Activated CD4-positive, alpha-beta T cell treated with anti-CD3 and anti-CD28 coated beads, Interleukin-2, amount 10 ng/mL, durations not matched to agents 7 days and 5 days (primary cell): ENCODE measurements at regions not wholly inside any gene's neighbourhood (a gene's known extent, or its start where the extent isn't known, plus 50 kb on each side); places are given as distances from the start of the nearest gene placed in this dataset.
"Not testable (repeated sequence)": the region's sequence is repeated elsewhere in the genome, so short reads cannot be mapped to it uniquely, and the experiment has no call there.

Experiments
- CTCF ChIA-PET: fragments of 350-600 bp; sonication (Branson Sonifier 250); formaldehyde crosslinking; loops from one replicate; lab custom pipeline; 2021; ENCODE audit warnings: antibody characterized with exemption; lab: Charles Lee
- POLR2A ChIA-PET: fragments of 350-600 bp; sonication (Branson Sonifier 250); formaldehyde crosslinking; loops from one replicate; lab custom pipeline; 2021; ENCODE audit warnings: antibody characterized with exemption; lab: Charles Lee
- DNase-seq: peaks from one replicate; pipeline ENCODE4 v3.0.0-alpha.2; 2020
- H3K27ac Mint-ChIP-seq: one replicate; pipeline ENCODE4 v1.8.0; 2021; ENCODE audit warnings: mild to moderate bottlenecking, moderate library complexity, mixed read lengths
- H3K27me3 Mint-ChIP-seq: one replicate; pipeline ENCODE4 v1.8.0; 2021; ENCODE audit warnings: mixed read lengths
- H3K36me3 Mint-ChIP-seq: one replicate; pipeline ENCODE4 v1.8.0; 2021; ENCODE audit warnings: low read depth, mixed read lengths
- H3K4me1 Mint-ChIP-seq: one replicate; pipeline ENCODE4 v1.8.0; 2021; ENCODE audit warnings: mixed read lengths
- H3K4me3 Mint-ChIP-seq: one replicate; pipeline ENCODE4 v1.8.0; 2021; ENCODE audit warnings: mild to moderate bottlenecking, moderate library complexity, mixed read lengths
- H3K9me3 Mint-ChIP-seq: one replicate; pipeline ENCODE4 v1.8.0; 2021; ENCODE audit warnings: mixed read lengths

DNA sequence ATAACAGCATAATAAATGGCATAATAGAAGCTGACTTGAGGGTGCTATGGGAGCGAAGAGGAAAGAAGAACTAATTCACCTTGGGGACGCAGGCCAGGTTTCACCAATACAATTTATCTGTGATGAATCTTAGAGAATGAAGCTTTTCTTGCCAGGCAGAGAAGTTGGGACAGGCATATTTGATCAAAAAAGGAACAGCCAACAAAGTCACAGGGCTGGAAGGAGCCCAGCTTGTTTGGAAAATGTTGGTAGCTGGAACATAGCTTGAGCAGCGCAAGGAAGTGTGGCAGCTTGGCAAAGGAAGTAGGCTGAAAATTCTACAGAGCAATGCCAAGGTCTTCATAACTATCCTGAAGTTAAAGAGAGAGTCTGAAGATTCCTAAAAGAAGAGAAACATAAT is 181.5 kb upstream of the OR13F1 start:
- CTCF ChIA-PET: no interaction called here
- H3K4me1 Mint-ChIP-seq: no peaks in the 10 kb centered on the region

DNA sequence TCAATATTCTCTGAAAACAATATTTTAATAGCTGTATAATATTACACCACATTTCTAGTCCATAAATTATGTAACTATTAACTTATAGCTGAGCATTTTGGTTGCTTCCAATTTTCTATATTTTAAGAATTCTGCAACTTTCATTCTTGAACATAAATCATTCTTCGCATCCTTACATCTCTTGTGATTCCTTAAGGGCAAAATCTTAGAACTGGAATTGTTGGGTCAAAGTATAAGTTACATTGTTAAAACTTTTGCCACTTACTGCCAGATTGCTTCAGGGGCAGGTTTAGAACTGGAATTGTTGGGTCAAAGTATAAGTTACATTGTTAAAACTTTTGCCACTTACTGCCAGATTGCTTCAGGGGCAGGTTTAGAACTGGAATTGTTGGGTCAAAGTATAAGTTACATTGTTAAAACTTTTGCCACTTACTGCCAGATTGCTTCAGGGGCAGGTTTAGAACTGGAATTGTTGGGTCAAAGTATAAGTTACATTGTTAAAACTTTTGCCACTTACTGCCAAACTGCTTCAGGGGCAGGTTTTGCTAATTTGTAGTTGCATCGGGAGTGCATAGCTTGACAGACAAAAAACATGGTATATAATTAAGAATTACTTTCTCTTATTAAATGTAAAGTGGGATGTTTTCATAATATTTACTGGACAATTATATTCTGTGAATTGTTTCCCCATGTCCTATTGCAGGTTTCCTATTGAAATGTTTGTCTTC is 179.9 kb upstream of the OR13F1 start:
- H3K9me3 Mint-ChIP-seq, H3K27me3 Mint-ChIP-seq, DNase-seq, H3K27ac Mint-ChIP-seq, H3K4me1 Mint-ChIP-seq, POLR2A ChIA-PET, H3K4me3 Mint-ChIP-seq, H3K36me3 Mint-ChIP-seq, CTCF ChIA-PET: not testable (repeated sequence)

More for the DNA sequence above, 181.5 kb upstream of the OR13F1 start:
- Mint-ChIP-seq H3K36me3 (no peaks in the 10 kb centered on the region), H3K9me3 (no peaks in the 10 kb centered on the region), H3K27ac (no peak overlapping the region), H3K27me3 (no peaks in the 10 kb centered on the region), H3K4me3 (no peak overlapping the region)
- no peak for DNase-seq
- POLR2A ChIA-PET: no interaction called here

DNA sequence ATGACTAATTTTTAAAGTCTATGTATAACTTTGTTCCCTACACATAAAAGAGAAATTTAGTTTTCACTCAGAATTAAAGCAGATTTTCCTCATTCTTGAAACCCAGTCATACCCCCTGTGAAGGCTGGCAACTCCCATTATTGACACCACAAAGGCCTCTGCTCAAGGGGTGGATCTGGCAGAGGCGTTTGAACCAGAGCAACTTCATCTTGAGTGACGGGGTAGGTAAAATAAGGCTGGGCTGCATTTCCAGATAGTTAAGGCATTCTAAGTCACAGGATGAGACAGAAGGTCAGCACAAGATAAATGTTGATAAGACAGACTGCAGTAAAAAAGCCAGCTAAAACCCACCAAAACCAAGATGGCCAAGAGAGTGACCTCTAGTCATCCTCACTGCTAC is 177.2 kb upstream of the OR13F1 start:
- POLR2A ChIA-PET: no interaction called here

DNA sequence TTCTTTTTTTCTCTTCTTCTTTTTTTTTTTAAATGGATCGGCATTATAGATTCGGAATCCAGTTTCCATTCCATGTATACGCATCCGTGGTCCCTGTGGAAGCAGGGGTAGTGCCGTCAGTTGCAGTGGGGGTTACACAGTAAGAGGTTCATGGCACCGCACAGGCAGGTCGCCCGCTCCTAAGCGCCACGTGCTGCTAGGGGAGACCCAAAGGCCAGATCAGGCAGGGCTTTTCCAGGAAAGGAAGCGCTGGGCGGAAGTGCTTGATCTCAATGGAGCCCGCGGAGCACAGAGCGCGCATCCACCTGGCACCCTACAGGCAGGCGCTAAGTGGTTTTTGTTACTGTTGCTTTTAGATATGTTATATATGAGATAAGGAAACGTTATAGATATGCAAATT is 174.8 kb upstream of the OR13F1 start:
- no peak for DNase-seq
- H3K4me3 Mint-ChIP-seq: no peak overlapping the region
- H3K9me3 Mint-ChIP-seq: peaks cover 1% of the 10 kb centered on the region
- ChIA-PET CTCF (no interaction called here), POLR2A (no interaction called here)
- H3K4me1 Mint-ChIP-seq: no peaks in the 10 kb centered on the region
- H3K27me3 Mint-ChIP-seq: no peaks in the 10 kb centered on the region
- no peaks in the 10 kb centered on the region for H3K36me3 Mint-ChIP-seq
- no peak overlapping the region for H3K27ac Mint-ChIP-seq

More for the DNA sequence above, 177.2 kb upstream of the OR13F1 start:
- H3K4me1 Mint-ChIP-seq: no peaks in the 10 kb centered on the region
- H3K27me3 Mint-ChIP-seq: no peaks in the 10 kb centered on the region
- H3K36me3 Mint-ChIP-seq: no peaks in the 10 kb centered on the region
- CTCF ChIA-PET: no interaction called here
- no peak for DNase-seq
- no peak overlapping the region for H3K27ac Mint-ChIP-seq
- no peaks in the 10 kb centered on the region for H3K9me3 Mint-ChIP-seq
- H3K4me3 Mint-ChIP-seq: no peak overlapping the region

DNA sequence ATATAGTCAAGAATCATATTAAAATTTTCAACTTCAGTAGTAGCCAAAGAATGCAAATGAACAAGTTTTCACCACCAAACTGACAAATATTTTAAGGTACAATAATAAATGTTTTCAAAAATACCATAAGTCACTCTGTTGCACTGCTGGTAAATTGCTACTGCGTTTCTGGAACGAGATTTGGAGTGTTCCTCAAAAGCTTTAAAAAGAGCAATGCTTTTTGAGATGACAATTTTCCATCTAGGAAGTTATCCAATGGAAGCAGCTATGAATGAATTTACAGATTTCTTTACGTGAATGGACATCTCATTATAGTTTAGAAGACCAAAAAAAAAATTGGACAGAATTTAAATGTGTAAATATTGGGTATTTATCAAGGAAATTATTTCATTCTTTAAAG is 173.2 kb upstream of the OR13F1 start:
- DNase-seq: no peak
- peaks cover 3% of the 10 kb centered on the region for H3K9me3 Mint-ChIP-seq
- POLR2A ChIA-PET: no interaction called here
- CTCF ChIA-PET: no interaction called here
- H3K36me3 Mint-ChIP-seq: no peaks in the 10 kb centered on the region
- no peak overlapping the region for H3K4me3 Mint-ChIP-seq
- H3K27me3 Mint-ChIP-seq: no peaks in the 10 kb centered on the region
- no peak overlapping the region for H3K27ac Mint-ChIP-seq
- no peaks in the 10 kb centered on the region for H3K4me1 Mint-ChIP-seq

DNA sequence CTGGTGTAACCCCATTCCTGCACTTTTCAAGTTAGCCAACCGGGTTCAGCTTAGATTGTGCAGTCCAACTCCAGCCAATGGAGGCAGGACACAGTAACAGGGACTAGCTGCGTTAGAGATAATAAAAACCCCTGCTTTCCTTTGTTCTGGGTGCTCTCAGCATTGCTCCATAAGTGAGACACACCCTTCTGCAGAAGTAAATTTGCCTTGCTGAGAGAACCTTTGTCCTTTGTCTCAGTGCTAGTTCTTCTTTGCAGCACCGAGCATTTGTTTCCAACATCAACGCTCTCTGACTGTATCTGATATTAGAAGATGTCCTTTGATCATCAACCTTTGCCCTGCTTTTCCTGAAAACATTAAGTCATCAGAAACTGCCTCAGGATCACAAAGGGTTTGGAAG is 169.5 kb upstream of the OR13F1 start:
- no peak for DNase-seq
- H3K4me1 Mint-ChIP-seq: no peaks in the 10 kb centered on the region
- no peak overlapping the region for H3K27ac Mint-ChIP-seq
- no peak overlapping the region for H3K4me3 Mint-ChIP-seq
- H3K36me3 Mint-ChIP-seq: no peaks in the 10 kb centered on the region
- no peaks in the 10 kb centered on the region for H3K27me3 Mint-ChIP-seq
- ChIA-PET POLR2A (no interaction called here), CTCF (no interaction called here)
- H3K9me3 Mint-ChIP-seq: peaks cover 3% of the 10 kb centered on the region

DNA sequence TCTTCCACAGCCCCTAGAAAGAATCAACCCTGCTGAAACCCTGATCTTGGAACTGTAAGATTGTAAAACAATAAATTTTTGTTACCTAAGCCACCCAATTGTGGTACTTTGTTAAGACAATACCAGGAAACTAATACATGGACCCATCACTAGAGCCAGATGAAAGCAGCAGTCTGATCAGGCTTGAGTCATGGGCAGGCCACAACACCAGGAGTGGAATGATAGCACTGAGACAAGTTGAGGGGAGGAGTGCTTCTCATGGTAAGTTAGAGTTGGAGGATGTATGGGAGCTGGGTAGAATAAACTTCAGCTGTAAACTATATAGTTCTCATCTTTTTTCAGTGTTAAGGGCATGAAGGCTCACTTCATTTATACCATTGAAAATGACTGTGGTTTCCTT is 164.4 kb upstream of the OR13F1 start:
- POLR2A ChIA-PET: no interaction called here
- no peak for DNase-seq
- CTCF ChIA-PET: no interaction called here
- Mint-ChIP-seq H3K36me3 (no peaks in the 10 kb centered on the region), H3K27ac (no peak overlapping the region), H3K4me3 (no peak overlapping the region), H3K27me3 (no peaks in the 10 kb centered on the region), H3K9me3 (no peaks in the 10 kb centered on the region), H3K4me1 (no peaks in the 10 kb centered on the region)

DNA sequence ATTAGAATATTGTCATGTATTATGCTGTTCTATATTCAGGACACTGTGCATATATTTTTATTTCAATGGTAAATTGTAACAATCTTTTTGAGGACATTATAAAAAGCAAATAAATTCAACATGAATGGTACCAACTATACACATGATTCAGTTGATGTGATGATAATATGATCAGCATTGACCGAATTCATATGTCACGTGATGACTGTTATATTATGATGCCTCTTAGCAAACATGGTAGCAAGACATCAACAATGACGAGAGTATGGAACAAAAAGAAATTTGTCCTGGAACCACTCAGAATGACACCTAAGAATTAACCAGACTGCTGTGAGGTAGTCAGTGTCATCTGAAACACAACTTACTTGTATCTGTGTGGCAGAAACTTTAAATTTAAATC is 161.5 kb upstream of the OR13F1 start:
- H3K36me3 Mint-ChIP-seq: no peaks in the 10 kb centered on the region
- no peak overlapping the region for H3K27ac Mint-ChIP-seq
- H3K9me3 Mint-ChIP-seq: no peaks in the 10 kb centered on the region
- no peak overlapping the region for H3K4me3 Mint-ChIP-seq
- CTCF ChIA-PET: no interaction called here
- no peaks in the 10 kb centered on the region for H3K27me3 Mint-ChIP-seq
- no peak for DNase-seq
- no peaks in the 10 kb centered on the region for H3K4me1 Mint-ChIP-seq
- POLR2A ChIA-PET: no interaction called here

DNA sequence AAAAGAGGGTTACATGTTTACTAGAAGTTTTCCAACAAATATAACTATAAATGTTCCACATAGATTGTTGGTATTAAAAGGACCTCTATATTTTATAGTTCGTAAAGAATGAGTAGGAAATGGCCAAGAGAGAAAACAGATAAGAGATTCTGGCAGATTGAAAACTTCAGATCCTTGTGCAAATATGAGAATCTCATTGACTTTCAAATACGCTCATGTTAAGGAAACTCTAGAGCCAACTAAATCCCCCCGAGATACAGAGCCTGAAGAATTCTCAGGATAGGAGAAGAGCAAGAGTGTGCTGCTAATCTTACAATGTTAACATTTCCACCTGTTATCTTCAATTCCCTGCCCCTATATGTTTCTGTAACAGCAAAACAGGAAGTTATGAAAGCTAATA is 159.0 kb upstream of the OR13F1 start:
- H3K27ac Mint-ChIP-seq: no peak overlapping the region
- H3K4me3 Mint-ChIP-seq: no peak overlapping the region
- ChIA-PET POLR2A (no interaction called here), CTCF (no interaction called here)
- DNase-seq: no peak
- H3K36me3 Mint-ChIP-seq: no peaks in the 10 kb centered on the region
- no peaks in the 10 kb centered on the region for H3K27me3 Mint-ChIP-seq
- no peaks in the 10 kb centered on the region for H3K9me3 Mint-ChIP-seq
- H3K4me1 Mint-ChIP-seq: no peaks in the 10 kb centered on the region

DNA sequence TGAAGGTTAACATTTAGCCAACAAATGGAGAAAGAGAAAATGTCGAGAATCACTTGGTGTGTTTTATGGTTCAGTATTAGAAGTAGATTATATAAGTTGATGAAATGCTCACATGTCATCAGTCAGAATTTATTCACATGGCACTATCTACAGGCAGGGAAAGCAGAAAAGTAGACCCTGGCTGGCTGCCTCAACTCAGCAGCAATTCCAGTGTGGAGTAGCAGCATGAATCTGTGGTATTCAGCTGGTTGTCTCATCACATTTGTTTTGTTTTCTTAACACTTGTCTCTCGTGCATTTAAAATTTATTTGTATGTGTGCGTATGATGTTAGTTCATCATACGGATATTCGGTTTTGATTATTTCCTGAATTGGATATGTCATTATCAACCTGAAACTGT is 153.5 kb upstream of the OR13F1 start:
- Mint-ChIP-seq H3K4me3 (no peak overlapping the region), H3K27ac (no peak overlapping the region), H3K9me3 (no peaks in the 10 kb centered on the region), H3K4me1 (no peaks in the 10 kb centered on the region), H3K27me3 (no peaks in the 10 kb centered on the region), H3K36me3 (no peaks in the 10 kb centered on the region)
- ChIA-PET POLR2A (no interaction called here), CTCF (no interaction called here)
- no peak for DNase-seq

DNA sequence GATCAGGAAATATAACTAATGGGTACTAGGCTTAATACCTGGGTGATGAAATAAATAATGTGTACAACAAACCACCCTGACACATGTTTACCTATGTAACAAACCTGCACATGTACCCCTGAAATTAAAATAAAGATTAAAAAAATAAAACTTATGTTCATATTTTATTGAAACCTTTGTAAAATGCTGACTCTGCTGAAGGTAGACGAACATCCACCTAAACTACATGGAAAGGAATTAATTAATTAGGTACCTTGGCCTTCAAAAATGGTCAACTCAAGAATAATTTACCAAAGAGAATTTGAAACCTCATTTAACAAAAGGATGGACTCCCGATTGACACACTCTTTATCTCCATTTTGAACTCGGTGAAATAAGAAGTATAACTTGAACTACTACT is 152.3 kb upstream of the OR13F1 start:
- DNase-seq: no peak
- Mint-ChIP-seq H3K27ac (no peak overlapping the region), H3K4me1 (no peaks in the 10 kb centered on the region), H3K4me3 (no peak overlapping the region), H3K27me3 (no peaks in the 10 kb centered on the region), H3K9me3 (no peaks in the 10 kb centered on the region), H3K36me3 (no peaks in the 10 kb centered on the region)
- ChIA-PET POLR2A (no interaction called here), CTCF (no interaction called here)

DNA sequence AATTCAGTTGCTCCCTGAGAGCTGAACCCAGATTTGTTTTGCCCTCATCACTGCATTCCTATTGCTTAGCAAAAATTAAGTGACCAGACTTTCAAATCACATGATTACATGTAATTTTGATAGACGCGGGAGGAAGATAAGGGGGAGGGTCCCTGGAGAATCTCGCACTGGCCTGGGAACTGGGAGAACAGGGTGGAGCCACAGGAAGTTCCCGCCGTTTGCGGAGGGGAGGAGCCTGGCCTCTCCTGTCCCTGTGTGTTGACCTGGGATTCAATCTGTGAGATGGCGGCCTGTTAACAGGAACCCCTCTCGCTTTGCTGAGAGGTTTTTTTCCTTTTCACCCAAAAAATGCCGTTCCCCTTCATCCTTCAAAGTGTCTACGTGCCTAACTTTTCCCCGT is 142.9 kb upstream of the OR13F1 start:
- peaks cover 5% of the 10 kb centered on the region for H3K9me3 Mint-ChIP-seq
- POLR2A ChIA-PET: no interaction called here
- no peaks in the 10 kb centered on the region for H3K27me3 Mint-ChIP-seq
- H3K27ac Mint-ChIP-seq: no peak overlapping the region
- DNase-seq: no peak
- CTCF ChIA-PET: no interaction called here
- no peak overlapping the region for H3K4me3 Mint-ChIP-seq
- H3K36me3 Mint-ChIP-seq: no peaks in the 10 kb centered on the region
- no peaks in the 10 kb centered on the region for H3K4me1 Mint-ChIP-seq

DNA sequence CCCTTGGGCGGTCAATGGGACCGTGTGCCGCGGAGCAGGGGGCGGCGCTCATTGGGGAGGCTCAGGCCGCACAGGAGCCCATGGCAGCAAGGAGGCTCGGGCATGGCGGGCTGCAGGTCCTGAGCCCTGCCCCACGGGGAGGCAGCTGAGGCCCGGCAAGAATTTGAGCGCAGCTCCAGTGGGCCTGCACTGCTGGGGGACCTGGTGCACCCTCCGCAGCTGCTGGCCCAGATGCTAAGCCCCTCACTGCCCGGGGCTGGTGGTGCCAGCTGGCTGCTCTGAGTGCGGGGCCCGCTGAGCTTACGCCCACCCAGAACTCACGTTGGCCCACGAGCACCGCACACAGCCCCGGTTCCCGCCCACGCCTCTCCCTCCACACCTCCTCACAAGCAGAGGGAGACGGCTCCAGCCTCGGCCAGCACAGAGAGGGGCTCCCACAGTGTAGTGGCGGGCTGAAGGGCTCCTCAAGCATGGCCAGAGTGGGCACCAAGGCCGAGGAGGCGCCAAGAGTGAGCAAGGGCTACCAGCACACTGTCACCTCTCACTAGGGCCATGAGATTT is 141.1 kb upstream of the OR13F1 start:
- Mint-ChIP-seq H3K4me1 (no peaks in the 10 kb centered on the region), H3K36me3 (no peaks in the 10 kb centered on the region), H3K4me3 (no peak overlapping the region), H3K27me3 (no peaks in the 10 kb centered on the region), H3K27ac (no peak overlapping the region), H3K9me3 (peaks cover 5% of the 10 kb centered on the region)
- POLR2A ChIA-PET: no interaction called here
- CTCF ChIA-PET: no interaction called here
- DNase-seq: no peak

DNA sequence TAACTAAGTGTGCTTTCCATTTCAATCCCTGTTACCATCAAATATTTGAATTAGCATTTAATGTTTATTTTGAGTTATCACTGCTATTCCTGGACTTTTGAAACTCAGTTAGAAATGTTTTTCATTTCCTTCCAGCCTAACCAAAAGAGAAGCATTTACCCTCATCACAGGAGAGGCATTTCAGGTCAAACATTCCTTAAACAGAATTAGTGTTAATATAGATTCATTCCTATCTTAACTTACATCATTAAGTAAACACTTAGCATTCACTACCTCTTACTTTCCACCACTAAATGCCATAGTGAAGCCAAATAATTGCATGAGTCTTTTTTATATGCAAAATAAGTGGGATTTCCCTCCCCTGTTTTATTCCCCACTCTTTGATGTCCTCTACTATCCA is 136.6 kb upstream of the OR13F1 start:
- DNase-seq: no peak
- Mint-ChIP-seq H3K27me3 (no peaks in the 10 kb centered on the region), H3K4me1 (no peaks in the 10 kb centered on the region), H3K9me3 (peaks cover 5% of the 10 kb centered on the region), H3K27ac (no peak overlapping the region), H3K4me3 (no peak overlapping the region), H3K36me3 (no peaks in the 10 kb centered on the region)
- ChIA-PET CTCF (no interaction called here), POLR2A (no interaction called here)
